IMR-90 (cell line): ENCODE measurements at regions not wholly inside any gene's neighbourhood (a gene's known extent, or its start where the extent isn't known, plus 50 kb on each side); places are given as distances from the start of the nearest gene placed in this dataset.

ENCODE experiments used
- ATAC-seq: fragments of 200-7000 bp; cut with Tn5 transposase; 2 replicates; pipeline ENCODE4 v1.9.1; 2020; ENCODE audit warnings: low read depth, mild to moderate bottlenecking, moderate library complexity
- BruUV-seq: library from RNA; stranded (reverse); fragments of 400-500 nt; replicated peaks from 2 replicates; lab custom pipeline; 2021; lab: Mats Ljungman, UMichigan
- CTCF ChIA-PET: fragments of 300-600 bp; formaldehyde crosslinking; extraction: SDS; loops from one replicate; lab custom pipeline; 2021; ENCODE audit warnings: antibody characterized with exemption; lab: Yijun Ruan, JAX
- POLR2A ChIA-PET: fragments of 300-600 bp; sonication (Branson Sonifier 250); formaldehyde crosslinking; loops from one replicate; lab custom pipeline; 2022; ENCODE audit warnings: antibody characterized with exemption; ENCODE audit not compliant: unreplicated experiment; lab: Charles Lee
- DNase-seq: peaks from one replicate; pipeline ENCODE4 v3.0.0; 2013
- H2AFZ ChIP-seq: replicated peaks from 2 replicates; pipeline ENCODE3; 2013; ENCODE audit warnings: low read length, mild to moderate bottlenecking; ENCODE audit not compliant: poor library complexity
- H2AK5ac ChIP-seq: 2 replicates; pipeline ENCODE4 v1.6.1; 2013; ENCODE audit warnings: low read depth, low read length, inconsistent platforms
- H2AK9ac ChIP-seq: replicated peaks from 2 replicates; pipeline ENCODE3; 2013; ENCODE audit warnings: mild to moderate bottlenecking, low read depth, low read length, moderate library complexity; ENCODE audit not compliant: poor library complexity
- H2BK120ac ChIP-seq: 2 replicates; pipeline ENCODE4 v1.6.1; 2013; ENCODE audit warnings: low read depth, low read length, inconsistent platforms
- H2BK15ac ChIP-seq: 3 replicates; pipeline ENCODE4 v1.6.1; 2013; ENCODE audit warnings: low read depth, low read length, inconsistent platforms
- H2BK20ac ChIP-seq: 2 replicates; pipeline ENCODE4 v1.6.1; 2013; ENCODE audit warnings: low read depth, mild to moderate bottlenecking, inconsistent platforms, low read length, moderate library complexity
- H2BK5ac ChIP-seq: 2 replicates; pipeline ENCODE4 v1.6.1; 2013; ENCODE audit warnings: mild to moderate bottlenecking, low read depth, low read length, inconsistent platforms; ENCODE audit not compliant: poor library complexity, severe bottlenecking
- H3K14ac ChIP-seq: replicated peaks from 2 replicates; pipeline ENCODE4 v1.6.1; 2013; ENCODE audit warnings: low read depth, low read length, inconsistent platforms
- H3K18ac ChIP-seq: 2 replicates; pipeline ENCODE4 v1.6.1; 2013; ENCODE audit warnings: low read depth, low read length, control low read depth
- H3K23ac ChIP-seq: 2 replicates; pipeline ENCODE4 v1.6.1; 2013; ENCODE audit warnings: low read depth, low read length, inconsistent platforms
- H3K27ac ChIP-seq: 2 replicates; pipeline ENCODE4 v1.5.1; 2013; ENCODE audit warnings: mild to moderate bottlenecking, control low read depth, low read length; ENCODE audit not compliant: insufficient read depth
- H3K27me3 ChIP-seq: 2 replicates; pipeline ENCODE4 v1.6.1; 2013; ENCODE audit warnings: low read length; ENCODE audit not compliant: control insufficient read depth, insufficient read depth
- H3K36me3 ChIP-seq: 2 replicates; pipeline ENCODE4 v1.6.1; 2013; ENCODE audit warnings: low read length, mixed read lengths; ENCODE audit not compliant: control insufficient read depth, insufficient read depth
- H3K4ac ChIP-seq: 2 replicates; pipeline ENCODE4 v1.6.1; 2013; ENCODE audit warnings: low read depth, low read length, inconsistent platforms
- H3K4me1 ChIP-seq: 2 replicates; pipeline ENCODE4 v1.6.1; 2013; ENCODE audit warnings: low read length, mixed read lengths; ENCODE audit not compliant: control insufficient read depth, insufficient read depth
- H3K4me2 ChIP-seq: 2 replicates; pipeline ENCODE4 v1.6.1; 2013; ENCODE audit warnings: low read depth, mild to moderate bottlenecking, control low read depth, low read length, moderate library complexity
- H3K4me3 ChIP-seq: 2 replicates; pipeline ENCODE4 v1.5.1; 2013; ENCODE audit warnings: low read depth, mild to moderate bottlenecking, control low read depth, low read length, moderate library complexity; ENCODE audit not compliant: insufficient read depth
- H3K56ac ChIP-seq: 2 replicates; pipeline ENCODE4 v1.6.1; 2013; ENCODE audit warnings: low read length, inconsistent platforms; ENCODE audit not compliant: insufficient read depth; ENCODE audit errors: extremely low read depth
- H3K79me1 ChIP-seq, 2 experiments: 2 replicates each; pipeline ENCODE4 v1.6.1; 2013; ENCODE audit warnings: low read length in 2 of 2, inconsistent platforms in 1 of 2, low read depth in 1 of 2
- H3K9ac ChIP-seq: 2 replicates; pipeline ENCODE4 v1.6.1; 2013; ENCODE audit warnings: low read depth, low read length, control low read depth
- H3K9me1 ChIP-seq: 2 replicates; pipeline ENCODE4 v1.6.1; 2013; ENCODE audit warnings: low read length, inconsistent platforms; ENCODE audit not compliant: insufficient read depth
- H3K9me3 ChIP-seq: 2 replicates; pipeline ENCODE4 v1.6.1; 2013; ENCODE audit warnings: low read length; ENCODE audit not compliant: control insufficient read depth, insufficient read depth
- H4K20me1 ChIP-seq: 2 replicates; pipeline ENCODE4 v1.6.1; 2013; ENCODE audit warnings: low read length, inconsistent platforms; ENCODE audit not compliant: insufficient read depth
- H4K5ac ChIP-seq: 2 replicates; pipeline ENCODE4 v1.6.1; 2013; ENCODE audit warnings: mild to moderate bottlenecking, low read depth, low read length, control low read depth
- H4K8ac ChIP-seq, 2 experiments: 2 replicates each; pipeline ENCODE4 v1.6.1; 2013; ENCODE audit warnings: low read depth in 2 of 2, low read length in 2 of 2, control low read depth in 1 of 2, inconsistent platforms in 1 of 2
- H4K91ac ChIP-seq: 2 replicates; pipeline ENCODE4 v1.6.1; 2013; ENCODE audit warnings: low read depth, low read length, inconsistent platforms; ENCODE audit not compliant: insufficient read depth
- BHLHE40 ChIP-seq: fragments of 150-350 bp; IDR thresholded peaks from 2 replicates; pipeline ENCODE4 v1.6.1; 2016; ENCODE audit warnings: mild to moderate bottlenecking, low read depth, low read length
- CEBPB ChIP-seq: IDR thresholded peaks from 2 replicates; pipeline ENCODE4 v1.6.1; 2012; ENCODE audit warnings: low read depth, low read length, improper control_type of control experiment
- CHD1 ChIP-seq: IDR thresholded peaks from 2 replicates; pipeline ENCODE4 v1.6.1; 2012; ENCODE audit warnings: low read depth, low read length, improper control_type of control experiment
- FOS ChIP-seq: fragments of 150-350 bp; IDR thresholded peaks from 2 replicates; pipeline ENCODE4 v1.6.1; 2016; ENCODE audit warnings: low read depth, low read length
- MAFK ChIP-seq: IDR thresholded peaks from 2 replicates; pipeline ENCODE4 v1.6.1; 2012; ENCODE audit warnings: low read depth, low read length, improper control_type of control experiment
- MAZ ChIP-seq: IDR thresholded peaks from 2 replicates; pipeline ENCODE4 v1.6.1; 2012; ENCODE audit warnings: low read depth, mild to moderate bottlenecking, low read length, improper control_type of control experiment, moderate library complexity, borderline replicate concordance
- MXI1 ChIP-seq: IDR thresholded peaks from 2 replicates; pipeline ENCODE4 v1.6.1; 2012; ENCODE audit warnings: low read depth, mild to moderate bottlenecking, low read length, moderate library complexity, borderline replicate concordance
- NFE2L2 ChIP-seq: fragments of 150-350 bp; IDR thresholded peaks from 2 replicates; pipeline ENCODE4 v1.6.1; 2016; ENCODE audit warnings: low read depth, mild to moderate bottlenecking, low read length
- POLR2A ChIP-seq: IDR thresholded peaks from 2 replicates; pipeline ENCODE4 v1.6.1; 2012; ENCODE audit warnings: mild to moderate bottlenecking, low read depth, low read length
- RAD21 ChIP-seq: IDR thresholded peaks from 2 replicates; pipeline ENCODE4 v1.6.1; 2012; ENCODE audit warnings: low read length, improper control_type of control experiment
- RCOR1 ChIP-seq: IDR thresholded peaks from 2 replicates; pipeline ENCODE4 v1.6.1; 2012; ENCODE audit warnings: mild to moderate bottlenecking, low read length, improper control_type of control experiment; ENCODE audit not compliant: insufficient replicate concordance
- RFX5 ChIP-seq: IDR thresholded peaks from 2 replicates; pipeline ENCODE4 v1.8.0; 2012; ENCODE audit warnings: low read depth, mild to moderate bottlenecking, low read length, moderate library complexity
- WGBS, 2 experiments: methylation state at CpG; one replicate each; pipeline versions ENCODE4 v1.1.5 to v1.1.7; 2013; ENCODE audit warnings: missing lambda C conversion rate in 2 of 2; ENCODE audit not compliant: insufficient read length in 1 of 2; ENCODE audit errors: extremely low coverage in 2 of 2; 5-methylcytosine and 5-hydroxymethylcytosine counted together
- dilution Hi-C: fragments of 300-500 bp; cut with HindIII; formaldehyde crosslinking; loops from one replicate; pipeline ENCODE4 v1.14.3; 2018; ENCODE audit warnings: low sequenced_read_pairs; ENCODE audit not compliant: unreplicated experiment
- in situ Hi-C: fragments of 300-500 bp; cut with MboI; formaldehyde crosslinking; loops from 3 replicates; pipeline ENCODE4 v1.14.3; 2019; ENCODE audit warnings: low sequenced_read_pairs, inconsistent platforms, mixed read lengths
- intact Hi-C: fragments of 100-400 bp; cut with micrococcal nuclease; formaldehyde crosslinking; loops from 2 replicates; pipeline ENCODE4 v1.10.0; 2022
- TF ChIP-seq, protein P1 (sequence below): conservative IDR thresholded peaks from 2 replicates; pipeline ENCODE4 v1.5.1; 2012; ENCODE audit warnings: mild to moderate bottlenecking, low read depth, low read length, improper control_type of control experiment
- TF ChIP-seq, protein P2 (sequence below): fragments of 150-350 bp; IDR thresholded peaks from 2 replicates; pipeline ENCODE4 v1.6.1; 2016; ENCODE audit warnings: low read depth, mild to moderate bottlenecking, low read length, moderate library complexity, borderline replicate concordance
- TF ChIP-seq, protein P3 (sequence below): fragments of 150-350 bp; IDR thresholded peaks from 2 replicates; pipeline ENCODE4 v1.6.1; 2017; ENCODE audit warnings: mild to moderate bottlenecking, antibody characterized with exemption, low read length, low read depth

DNA sequence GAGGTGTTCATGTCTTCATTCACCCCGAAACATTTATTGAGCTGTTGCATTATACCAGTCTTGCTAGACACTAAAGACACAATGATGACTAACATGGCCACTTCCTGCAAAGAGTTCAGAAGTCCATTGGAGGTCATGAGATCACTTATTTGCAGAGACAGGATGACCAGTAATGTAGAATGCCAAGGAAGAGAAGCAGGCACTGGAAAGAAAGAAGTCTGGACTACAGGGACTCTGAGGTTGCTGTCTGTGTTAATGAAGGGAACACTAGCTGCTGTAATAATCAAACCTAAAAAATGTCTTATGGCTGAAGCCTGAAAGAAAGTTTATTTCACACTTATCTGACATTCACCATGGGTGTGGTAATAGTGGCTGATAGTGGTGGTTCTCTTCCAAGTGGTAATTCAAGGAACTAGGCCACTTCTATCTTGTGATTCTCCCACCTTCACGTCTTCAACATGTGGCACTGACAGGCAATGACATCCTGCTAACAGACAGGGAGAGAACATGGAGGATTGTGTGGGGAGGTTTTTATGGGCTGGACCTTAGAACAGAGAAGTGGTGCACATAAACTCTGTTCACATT is 89.2 kb upstream of the MKLN1 start:
- Histone ChIP-seq H3K18ac (peak overlapping the region; percentile 48; the same call in 1 of the 2 replicates), H4K8ac (peak overlapping the region; percentile 3 to 76; a peak in 2 of 4 replicates), H3K27ac (no peak overlapping the region; the same call in 1 of the 2 replicates), H4K5ac (no peak overlapping the region; the same call in 1 of the 2 replicates), H4K91ac (peak overlapping the region; percentile 74), H2BK15ac (peak overlapping the region; percentile 47; the same call in 1 of the 3 replicates), H3K4me3 (no peak overlapping the region), H3K27me3 (no peaks in the 10 kb centered on the region), H2AK5ac (peak overlapping the region; percentile 78), H3K14ac (peak overlapping the region; percentile 79), H3K36me3 (no peaks in the 10 kb centered on the region), H3K9ac (no peak overlapping the region), H2BK120ac (peak overlapping the region; percentile 84; the same call in 1 of the 2 replicates), H2BK5ac (peak overlapping the region; percentile 81), H3K9me3 (no peaks in the 10 kb centered on the region), H3K79me1 (peaks cover 0 to 4% of the 10 kb centered on the region in 2 experiments; a peak in 2 of 4 replicates), H4K20me1 (no peaks in the 10 kb centered on the region), H2BK20ac (peak overlapping the region; percentile 73; the same call in 1 of the 2 replicates), H3K4me2 (no peak overlapping the region), H3K4ac (peak overlapping the region; percentile 88), H3K9me1 (peaks cover 6% of the 10 kb centered on the region; the same call in 1 of the 2 replicates), H2AFZ (no peak overlapping the region), H3K56ac (no peak overlapping the region), H3K4me1 (peaks cover 11% of the 10 kb centered on the region), H3K23ac (peak overlapping the region; percentile 49; the same call in 1 of the 2 replicates), H2AK9ac (no peak overlapping the region)
- no CpG with 5 or more reads among the region's 2 CpGs for WGBS, 2 experiments
- BruUV-seq: no TSS peak
- peak; percentile 12; the same call in 1 of the 2 replicates for ATAC-seq
- ChIA-PET CTCF (interaction anchor here (0.6 to 1.0 kb wide), 2 partner anchors 19 to 131 kb away, joined by 3 to 4 read pairs; no protein-coding TSS in a partner anchor), POLR2A (no interaction called here)
- DNase-seq: peak; percentile 81
- in situ Hi-C loops (no loop called here), dilution Hi-C loops (no loop called here), intact Hi-C loops (no loop called here)
- TF ChIP-seq, protein P1, sequence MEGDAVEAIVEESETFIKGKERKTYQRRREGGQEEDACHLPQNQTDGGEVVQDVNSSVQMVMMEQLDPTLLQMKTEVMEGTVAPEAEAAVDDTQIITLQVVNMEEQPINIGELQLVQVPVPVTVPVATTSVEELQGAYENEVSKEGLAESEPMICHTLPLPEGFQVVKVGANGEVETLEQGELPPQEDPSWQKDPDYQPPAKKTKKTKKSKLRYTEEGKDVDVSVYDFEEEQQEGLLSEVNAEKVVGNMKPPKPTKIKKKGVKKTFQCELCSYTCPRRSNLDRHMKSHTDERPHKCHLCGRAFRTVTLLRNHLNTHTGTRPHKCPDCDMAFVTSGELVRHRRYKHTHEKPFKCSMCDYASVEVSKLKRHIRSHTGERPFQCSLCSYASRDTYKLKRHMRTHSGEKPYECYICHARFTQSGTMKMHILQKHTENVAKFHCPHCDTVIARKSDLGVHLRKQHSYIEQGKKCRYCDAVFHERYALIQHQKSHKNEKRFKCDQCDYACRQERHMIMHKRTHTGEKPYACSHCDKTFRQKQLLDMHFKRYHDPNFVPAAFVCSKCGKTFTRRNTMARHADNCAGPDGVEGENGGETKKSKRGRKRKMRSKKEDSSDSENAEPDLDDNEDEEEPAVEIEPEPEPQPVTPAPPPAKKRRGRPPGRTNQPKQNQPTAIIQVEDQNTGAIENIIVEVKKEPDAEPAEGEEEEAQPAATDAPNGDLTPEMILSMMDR: no peak
- TF ChIP-seq MAZ (no peak), BHLHE40 (no peak), CHD1 (no peak), RAD21 (no peak), MXI1 (no peak), POLR2A (no peak), RCOR1 (no peak), RFX5 (no peak), MAFK (no peak), NFE2L2 (peak; percentile 36; the same call in 1 of the 2 replicates), CEBPB (peak; percentile 57), FOS (peak; percentile 4; the same call in 1 of the 2 replicates)
- TF ChIP-seq, protein P2, sequence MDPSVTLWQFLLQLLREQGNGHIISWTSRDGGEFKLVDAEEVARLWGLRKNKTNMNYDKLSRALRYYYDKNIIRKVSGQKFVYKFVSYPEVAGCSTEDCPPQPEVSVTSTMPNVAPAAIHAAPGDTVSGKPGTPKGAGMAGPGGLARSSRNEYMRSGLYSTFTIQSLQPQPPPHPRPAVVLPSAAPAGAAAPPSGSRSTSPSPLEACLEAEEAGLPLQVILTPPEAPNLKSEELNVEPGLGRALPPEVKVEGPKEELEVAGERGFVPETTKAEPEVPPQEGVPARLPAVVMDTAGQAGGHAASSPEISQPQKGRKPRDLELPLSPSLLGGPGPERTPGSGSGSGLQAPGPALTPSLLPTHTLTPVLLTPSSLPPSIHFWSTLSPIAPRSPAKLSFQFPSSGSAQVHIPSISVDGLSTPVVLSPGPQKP: no peak
- TF ChIP-seq, protein P3, sequence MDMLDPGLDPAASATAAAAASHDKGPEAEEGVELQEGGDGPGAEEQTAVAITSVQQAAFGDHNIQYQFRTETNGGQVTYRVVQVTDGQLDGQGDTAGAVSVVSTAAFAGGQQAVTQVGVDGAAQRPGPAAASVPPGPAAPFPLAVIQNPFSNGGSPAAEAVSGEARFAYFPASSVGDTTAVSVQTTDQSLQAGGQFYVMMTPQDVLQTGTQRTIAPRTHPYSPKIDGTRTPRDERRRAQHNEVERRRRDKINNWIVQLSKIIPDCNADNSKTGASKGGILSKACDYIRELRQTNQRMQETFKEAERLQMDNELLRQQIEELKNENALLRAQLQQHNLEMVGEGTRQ: no peak
